Middle frontal gyrus (tissue), 1 donor: ENCODE measurements at regions not wholly inside any gene's neighbourhood (a gene's known extent, or its start where the extent isn't known, plus 50 kb on each side); places are given as distances from the start of the nearest gene placed in this dataset.

ENCODE experiments used
- DNase-seq: peaks from one replicate; pipeline ENCODE4 v3.0.0-alpha.2; 2015; ENCODE audit warnings: low spot score; ENCODE audit errors: extremely low spot score

DNA sequence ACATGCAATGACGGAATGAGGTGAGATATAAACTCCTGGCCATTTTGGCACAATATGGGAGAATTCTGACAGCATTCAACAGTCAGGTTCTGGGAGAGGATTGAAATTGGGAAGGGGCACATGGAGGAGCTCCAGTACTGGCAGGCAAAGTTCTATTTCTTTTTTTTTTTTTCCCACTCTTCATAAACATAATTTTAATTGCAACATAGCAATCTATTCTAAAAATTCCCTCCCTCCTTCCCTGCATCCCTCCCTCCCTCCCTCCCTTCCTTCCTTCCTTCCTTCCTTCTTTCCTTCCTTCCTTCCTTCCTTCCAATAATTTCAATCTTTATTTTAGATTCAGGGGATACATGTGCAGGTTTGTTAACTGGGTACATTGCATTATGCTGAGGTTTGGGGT lies 93.2 kb downstream of the PTCSC3 start:
- no peak for DNase-seq

DNA sequence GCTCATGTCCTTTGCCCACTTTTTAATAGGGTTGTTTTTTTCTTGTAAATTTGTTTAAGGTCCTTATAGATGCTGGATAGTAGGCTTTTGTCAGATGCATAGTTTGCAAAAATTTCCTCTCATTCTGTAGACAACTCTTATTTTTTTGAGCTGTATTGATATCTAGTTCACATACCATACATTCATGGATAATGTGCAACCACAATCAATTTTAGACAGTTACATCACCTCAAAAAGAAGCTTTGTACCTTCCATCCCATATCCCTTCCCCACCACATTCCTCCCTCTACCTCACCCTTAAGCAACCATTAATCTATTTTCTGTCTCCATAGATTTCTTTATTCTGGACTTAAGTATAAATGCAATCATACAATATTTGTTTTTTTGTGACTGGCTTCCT lies 98.4 kb downstream of the PTCSC3 start:
- no peak for DNase-seq

DNA sequence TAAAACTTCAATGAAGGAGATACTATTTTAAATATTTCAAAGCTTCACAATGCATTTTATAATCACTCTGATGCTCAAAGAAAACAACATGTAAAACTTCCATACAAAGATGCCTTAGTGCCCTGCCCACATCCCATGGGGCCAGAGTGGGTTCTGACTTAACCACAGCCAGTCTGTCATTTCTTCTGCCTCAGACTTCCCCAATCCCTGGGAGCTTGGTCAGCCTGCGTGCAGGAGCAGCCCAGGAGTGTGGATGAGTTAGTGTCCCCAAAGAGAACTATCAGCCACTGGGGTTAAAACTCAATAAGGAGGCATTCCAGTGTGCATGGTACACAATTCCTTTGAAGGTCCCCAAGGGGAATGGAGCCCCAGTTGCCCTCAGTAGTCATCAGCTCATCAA lies 100.3 kb downstream of the PTCSC3 start:
- no peak for DNase-seq

DNA sequence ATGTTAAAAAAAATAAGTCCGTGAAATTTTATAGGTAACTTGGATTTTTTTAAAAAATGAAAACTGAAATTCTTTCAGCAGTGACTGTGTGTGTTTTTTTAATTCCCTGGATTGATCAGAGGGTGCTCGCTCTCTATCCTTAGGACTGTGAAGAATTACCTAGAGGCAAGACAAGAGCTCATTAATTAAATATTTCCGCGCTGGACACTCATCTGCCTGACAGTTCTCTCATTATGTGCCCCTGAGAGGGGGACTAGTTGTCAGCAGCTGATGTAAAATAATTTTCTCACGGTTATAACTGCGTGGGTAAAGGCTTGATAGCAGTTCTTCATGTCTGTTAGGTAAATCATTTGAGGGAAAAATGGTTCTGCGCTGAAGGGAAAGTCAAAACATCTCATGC lies 101.3 kb downstream of the PTCSC3 start:
- DNase-seq: no peak

DNA sequence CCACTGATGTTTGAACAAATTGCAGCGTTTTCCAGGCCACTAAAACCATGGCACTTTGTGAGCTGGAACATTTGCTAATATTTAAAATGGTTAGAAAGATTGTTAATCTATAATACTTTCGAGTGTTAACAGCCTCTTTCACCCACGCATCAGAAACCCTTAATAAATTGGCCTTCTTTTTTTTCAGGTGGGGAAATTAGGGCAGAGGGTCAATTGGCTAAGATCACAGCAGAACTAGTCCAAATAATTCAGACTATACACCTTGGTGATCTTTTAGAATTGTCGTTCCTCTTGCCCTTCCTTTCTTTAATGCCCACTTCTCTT lies 105.8 kb downstream of the PTCSC3 start:
- no peak for DNase-seq

DNA sequence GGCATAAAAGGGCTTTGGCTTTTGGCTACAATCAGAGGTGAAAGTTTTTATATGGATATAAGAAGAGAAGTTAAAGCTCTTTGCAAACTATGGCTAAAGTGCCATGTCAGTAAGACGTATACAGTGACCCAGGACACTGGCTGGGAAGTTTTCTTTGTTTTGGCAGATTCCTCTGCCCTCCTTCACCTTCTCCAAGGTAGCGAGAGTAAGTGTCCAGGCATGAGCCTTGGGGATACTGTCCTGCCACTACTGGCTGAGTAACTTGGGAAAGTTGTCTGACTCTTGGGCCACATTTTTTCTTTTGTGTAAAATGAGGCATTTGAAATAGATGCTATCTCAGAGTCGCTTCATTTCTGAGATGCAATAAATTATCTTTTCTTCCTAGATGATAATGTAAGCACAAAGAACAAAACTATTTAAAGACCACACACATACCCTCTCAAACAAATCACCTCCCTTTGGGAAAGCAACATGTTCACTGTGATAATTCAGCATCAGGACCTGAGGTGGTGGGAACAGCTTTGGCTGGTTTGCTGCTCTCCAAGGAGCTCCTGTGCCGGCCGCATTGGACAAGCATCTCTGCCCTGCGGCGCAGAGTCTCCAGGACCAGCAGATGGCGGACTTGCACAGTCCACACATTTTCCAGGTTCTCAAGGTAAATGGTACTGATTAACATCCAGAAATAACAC lies 106.3 kb downstream of the PTCSC3 start:
- peak; percentile 36 for DNase-seq

DNA sequence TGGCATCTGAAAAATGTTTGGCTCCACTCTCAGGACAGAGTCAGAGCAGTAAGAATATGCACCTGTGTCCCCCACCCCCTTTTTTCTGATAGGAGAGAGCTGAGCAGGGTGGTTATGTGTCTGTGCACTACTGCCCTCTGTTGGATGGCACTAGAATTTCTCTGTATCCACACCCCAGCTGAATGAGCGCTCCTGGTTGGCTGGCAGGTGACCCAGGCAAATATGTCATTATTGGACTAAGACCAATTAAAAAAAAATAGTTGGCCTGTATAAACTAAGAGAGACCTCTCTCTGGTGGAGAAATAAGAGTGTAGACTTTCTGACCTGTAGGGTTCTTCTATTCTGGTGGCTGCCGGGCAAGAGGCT lies 107.0 kb downstream of the PTCSC3 start:
- DNase-seq: no peak

DNA sequence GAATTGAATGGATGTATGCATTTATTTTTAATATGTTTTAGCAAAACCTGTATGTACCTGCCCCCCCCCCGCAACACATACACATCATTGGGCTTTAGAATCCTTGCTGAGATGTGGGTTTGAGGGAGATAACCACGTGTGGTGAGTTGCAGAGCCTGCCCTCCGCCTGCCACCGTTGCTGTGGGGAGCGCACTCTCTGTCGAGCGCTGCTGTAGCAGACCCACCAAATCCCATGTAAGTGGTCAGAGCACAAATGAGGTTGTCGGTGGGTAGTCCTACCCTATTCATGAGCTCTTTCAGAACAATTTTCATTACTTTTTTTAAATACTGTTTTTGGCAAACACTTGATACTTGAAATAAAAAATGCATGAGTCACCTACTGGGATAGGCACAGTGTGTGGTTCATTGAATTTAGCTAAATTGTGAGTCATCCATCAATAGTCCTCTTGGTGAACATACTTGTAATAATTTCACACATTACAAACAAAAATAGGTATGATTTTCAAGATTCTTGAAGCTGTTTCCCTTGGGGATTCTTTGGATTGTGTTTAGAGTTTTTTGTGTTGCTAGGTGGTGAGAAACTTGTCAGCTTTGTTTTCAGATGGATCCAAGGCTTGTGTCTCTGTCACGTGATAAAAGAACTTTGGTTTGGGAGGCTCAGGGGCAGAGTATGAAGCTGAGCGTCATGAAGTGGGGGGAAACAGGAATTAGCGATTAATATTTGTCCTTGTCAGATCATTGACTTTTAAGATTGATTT lies 107.6 kb downstream of the PTCSC3 start:
- no peak for DNase-seq

DNA sequence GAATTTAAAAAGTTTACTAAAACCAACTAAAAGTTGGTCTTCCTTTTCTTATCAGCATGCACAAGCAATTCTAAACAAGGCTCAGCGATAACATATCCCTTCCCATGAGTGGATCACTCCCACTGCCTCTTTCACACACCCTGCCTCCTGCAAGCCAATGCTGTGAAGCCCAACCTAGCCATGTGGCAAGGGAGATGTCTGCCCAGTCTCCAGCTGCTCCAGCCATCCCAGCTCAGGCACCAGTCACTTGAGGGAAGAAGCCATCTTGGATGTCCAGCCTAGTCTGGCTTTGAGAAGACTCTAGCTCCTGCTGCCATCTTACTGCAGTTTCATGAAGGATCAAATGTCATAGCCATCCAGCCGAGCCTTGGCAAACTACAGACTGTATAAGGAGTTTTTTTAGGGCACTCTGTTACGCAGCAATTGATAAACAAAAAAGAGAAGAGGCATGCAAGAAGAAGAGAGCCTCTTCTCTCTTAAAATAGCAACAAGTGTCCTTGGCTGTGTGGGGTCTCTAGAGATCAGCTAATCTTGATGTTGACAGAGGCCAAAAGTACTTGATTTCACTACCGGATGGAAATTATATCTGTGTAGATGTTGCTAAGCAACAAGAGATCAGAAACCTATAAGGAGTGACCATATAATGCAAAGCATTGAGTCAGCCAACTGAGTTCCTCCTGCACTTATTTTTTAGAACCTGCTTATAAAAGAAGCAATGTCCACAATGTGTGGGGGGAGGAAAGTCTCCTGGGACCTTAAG lies 108.9 kb downstream of the PTCSC3 start:
- no peak for DNase-seq

DNA sequence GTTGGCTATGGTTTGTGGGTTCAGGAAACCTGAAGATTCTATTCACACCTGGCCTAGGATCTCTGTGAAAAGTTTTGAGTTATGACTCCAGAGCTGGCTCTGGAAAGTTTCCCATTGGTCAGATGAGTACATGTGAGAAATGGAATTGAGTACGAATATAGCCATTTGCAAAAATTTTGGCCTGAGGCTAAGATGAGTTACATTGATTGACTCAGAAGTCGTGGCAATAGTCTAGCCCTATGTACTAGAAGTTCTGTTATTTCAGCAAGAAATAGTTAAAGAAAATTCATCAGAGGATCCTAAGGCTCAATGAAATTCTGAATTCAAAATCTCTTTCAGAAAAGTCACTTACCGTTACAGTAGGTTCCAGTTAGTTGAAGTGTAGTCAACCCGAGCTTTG lies 109.9 kb downstream of the PTCSC3 start:
- no peak for DNase-seq

DNA sequence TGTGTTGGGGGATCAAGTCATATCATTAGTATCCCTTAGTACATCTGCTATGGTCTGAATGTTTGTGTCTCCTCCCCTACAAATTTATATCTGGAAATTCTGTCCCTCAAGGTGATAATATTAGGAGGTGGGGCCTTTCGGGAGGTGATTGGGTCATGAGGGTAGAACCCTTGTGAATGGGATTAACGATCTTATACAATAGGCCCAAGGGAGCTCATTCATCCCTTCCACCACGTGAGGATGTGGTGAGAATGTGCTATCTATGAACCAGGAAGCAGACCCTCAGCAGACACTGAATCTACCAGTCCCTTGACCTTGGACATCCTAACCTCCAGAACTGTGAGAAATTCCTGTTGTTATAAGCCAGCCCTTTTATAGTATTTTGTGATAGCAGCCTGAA lies 110.7 kb downstream of the PTCSC3 start:
- no peak for DNase-seq

DNA sequence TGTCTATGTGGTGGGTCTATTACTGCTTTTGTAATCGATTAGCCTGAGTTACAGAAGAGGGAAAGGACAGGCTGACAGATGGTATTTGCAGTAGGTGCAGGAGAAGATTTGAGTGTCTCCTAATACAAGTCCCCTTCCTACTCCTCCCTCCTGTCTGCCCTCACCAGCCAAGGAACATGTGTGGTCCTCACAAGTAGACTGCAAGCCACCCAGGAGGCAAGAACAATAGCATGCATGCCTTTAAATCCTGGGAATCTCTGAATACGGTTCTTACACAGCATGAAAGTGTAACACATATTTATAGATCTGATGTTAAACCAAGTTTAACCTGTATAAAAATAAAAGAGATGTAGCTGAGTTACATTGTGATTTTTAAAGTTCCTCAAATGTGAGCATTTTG lies 117.0 kb downstream of the PTCSC3 start:
- no peak for DNase-seq

DNA sequence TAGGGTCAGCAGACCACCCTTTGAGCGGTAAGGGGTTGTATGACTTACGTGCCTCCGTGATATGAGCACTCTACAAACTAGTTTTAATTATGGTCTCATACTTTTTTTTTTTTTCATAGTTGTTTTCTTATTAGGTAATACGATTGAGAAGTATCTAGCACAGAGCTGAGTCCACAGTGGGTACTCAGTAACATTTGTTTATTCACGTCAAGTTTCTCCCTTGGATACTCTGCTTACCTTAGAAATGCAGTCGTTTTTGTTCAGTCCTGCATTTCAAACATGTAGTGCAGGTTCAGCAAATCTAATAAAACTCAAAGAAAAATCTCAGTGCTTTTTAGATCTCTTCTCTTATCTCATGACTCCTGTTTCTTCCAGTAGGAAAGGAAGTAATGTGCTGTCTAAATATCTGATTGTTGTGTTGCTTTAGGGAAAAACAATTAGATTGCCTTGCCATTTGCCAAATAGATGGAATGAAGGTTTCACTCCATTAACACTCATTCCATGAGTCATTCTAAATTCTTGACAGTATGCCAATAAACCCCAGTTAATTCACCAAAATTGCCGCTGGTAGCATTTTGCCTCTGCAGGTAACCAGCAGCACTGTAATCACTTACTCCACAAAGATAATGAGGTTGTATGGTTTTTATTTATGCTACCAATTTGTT lies 118.9 kb downstream of the PTCSC3 start:
- no peak for DNase-seq

DNA sequence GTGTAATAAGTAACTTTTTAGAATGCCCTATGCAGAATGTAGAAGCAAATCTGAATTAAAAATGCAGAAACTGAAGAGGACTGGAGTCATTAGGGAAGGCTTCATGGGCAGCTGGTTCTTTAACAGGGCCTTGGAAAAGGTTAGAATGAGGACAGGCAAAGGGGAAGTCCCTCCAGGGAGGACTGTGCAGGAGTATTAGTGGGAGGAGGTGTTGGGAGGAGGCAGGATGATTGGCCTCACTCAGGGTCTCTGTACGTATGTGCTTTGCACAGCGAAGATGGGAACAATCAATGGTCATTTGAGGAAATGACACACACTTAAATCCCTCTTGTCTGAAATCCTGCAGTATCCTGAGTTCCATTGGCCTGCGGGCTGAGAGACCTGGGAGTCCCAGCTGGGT lies 119.7 kb downstream of the PTCSC3 start:
- no peak for DNase-seq

DNA sequence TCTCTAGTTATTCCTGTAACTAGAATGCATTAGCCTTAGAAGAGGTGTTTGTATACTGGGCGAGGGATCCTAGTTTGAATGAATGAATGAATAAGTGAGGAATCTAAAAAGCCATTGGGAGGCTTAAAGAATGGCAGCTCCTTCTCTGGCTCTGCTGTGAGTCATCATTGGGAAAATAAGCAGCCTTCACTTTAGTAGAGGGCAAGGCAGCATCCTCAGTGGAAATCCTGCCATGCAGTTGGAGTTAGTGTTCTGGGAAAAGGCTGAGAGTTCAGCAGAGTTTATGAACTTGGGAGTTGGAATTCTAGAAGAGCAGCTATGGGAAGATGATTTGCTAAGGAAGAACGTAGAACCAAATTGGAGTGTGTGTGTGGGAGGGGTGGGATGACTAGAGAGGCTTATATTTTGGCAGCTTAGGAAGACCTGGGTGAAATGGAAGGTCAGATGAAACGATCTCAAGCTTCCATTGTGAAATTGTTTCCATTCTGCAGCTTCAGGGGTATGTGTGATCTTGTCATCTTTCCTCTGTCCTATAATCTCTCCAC lies 120.8 kb downstream of the PTCSC3 start:
- no peak for DNase-seq

DNA sequence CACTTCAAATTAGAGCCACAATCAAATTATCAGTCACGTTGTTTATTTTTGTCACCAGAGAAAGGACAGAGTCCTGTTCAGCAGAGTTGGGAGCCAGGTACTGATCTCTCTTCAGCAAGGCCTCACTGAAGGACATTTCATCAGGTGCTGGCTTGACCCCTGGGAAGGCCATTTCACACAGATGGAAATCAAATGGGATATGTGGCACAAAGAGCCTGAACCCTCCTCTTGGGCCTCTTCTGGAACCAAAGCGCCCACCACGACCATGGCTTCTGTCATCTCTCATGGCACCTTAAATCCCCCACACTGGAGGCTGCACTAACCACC lies 121.5 kb downstream of the PTCSC3 start:
- DNase-seq: no peak

DNA sequence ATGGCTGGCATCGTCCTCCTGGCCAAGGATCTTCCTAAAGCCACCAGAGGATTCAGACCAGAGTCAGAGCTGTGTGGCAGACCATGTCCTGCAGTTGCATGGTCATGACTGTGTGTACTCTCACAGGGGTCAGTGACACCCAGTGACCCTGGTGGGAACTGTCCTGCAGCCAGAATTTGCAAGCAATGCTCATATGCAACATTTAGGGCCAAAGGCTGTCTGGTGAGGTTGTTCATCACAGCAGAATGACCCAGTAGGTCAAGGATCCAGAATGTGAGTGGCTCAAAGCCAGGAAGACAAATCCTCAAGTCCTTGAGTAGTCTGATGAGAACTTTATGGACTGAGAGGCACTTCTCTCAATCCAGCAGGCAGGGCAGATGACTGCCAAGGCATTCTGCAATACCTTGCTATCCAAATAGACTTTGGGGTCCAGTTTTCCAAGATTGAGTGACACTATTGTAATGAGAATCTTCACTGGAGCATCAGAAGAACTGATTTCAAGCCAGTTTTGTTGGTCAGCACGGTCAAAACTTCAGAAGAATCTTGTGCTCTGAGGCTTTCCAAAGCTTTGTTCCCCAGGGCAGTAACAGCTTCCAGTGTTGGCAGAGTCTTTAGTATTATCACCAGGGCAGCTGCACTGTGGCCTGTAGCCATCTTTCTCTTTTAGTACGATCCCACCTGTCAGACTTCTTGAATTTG lies 122.0 kb downstream of the PTCSC3 start:
- DNase-seq: no peak

DNA sequence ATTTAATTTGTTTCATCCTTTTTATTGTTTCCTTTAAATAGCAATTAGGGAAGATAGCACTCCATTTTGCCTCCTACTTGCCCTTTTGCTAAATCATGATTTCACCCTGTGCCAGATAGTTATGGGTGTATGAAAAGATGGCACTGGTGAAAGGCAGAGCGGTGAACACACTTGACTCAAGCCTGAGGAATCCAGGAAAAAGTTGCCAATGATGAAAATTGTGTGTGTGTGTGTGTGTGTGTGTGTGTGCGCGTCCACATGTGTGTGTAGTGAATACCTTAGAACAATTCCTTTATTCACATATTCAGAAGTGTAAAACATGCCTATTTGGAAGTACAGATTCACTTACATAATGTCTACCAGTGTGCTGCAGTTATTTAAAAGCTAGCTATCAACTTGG lies 123.8 kb downstream of the PTCSC3 start:
- DNase-seq: no peak

DNA sequence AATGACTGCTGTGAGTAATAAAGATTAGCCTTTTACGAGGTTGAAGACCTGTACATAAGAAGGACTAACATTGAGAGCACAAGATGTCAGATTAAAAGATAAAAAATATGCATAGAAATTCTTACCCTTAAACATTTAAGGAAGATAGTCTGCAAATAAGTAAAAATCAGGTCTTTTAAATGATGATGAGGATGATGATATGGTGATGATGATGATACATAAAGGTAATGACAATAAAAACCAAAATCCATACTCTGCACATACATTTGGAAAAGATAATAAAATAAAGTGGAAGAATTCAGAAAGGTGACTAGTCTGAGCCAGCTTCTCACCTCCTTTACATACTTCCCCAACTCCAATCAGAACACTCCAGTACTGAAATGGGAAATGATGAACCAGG lies 124.5 kb downstream of the PTCSC3 start:
- DNase-seq: no peak

DNA sequence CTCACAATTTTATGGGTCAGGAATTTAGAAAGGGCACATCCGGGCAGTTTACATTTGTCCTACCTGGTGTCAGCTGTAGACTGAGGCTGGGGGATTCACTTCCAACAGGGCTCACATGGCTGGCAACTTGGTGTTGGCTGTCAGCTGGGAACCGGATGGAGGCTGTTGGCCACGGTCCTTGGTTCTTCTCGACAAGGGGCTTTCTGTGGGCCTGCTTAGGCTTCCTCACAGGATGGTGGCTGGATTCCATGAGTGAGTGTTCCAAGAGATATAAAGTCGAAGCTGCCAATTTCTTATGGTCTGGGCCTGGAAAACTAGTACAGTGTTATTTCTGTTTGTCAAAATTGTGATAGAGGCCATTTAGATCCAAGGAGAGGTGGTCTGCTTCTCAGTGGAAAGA lies 127.9 kb downstream of the PTCSC3 start:
- DNase-seq: no peak

DNA sequence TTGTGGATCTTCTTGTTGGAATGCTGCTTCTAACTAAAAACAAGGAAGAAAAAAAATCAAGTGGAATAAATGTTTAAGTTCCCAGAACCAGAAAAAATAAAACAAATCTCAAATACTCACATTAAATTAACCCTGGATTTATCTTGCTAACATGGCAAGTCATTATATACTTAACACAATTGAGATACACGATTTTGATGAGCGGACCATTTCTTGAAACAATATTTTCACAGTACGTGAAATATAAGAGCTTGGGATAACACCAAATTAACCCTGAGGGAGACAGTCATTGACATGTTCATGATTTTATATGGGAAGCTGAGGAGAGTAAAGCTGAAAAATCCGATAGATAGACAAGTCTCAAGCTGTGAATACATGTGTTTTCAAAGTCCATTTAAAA lies 128.6 kb downstream of the PTCSC3 start:
- DNase-seq: no peak
